Ascending aorta (tissue), 2 donors: ENCODE measurements at regions not wholly inside any gene's neighbourhood (a gene's known extent, or its start where the extent isn't known, plus 50 kb on each side); places are given as distances from the start of the nearest gene placed in this dataset.
"Not testable (repeated sequence)": the region's sequence is repeated elsewhere in the genome, so short reads cannot be mapped to it uniquely, and the experiment has no call there.

ENCODE experiments used
- DNase-seq, 2 donors: peaks; one replicate each; pipeline ENCODE4 v3.0.0-alpha.2; 2019; ENCODE audit warnings: low spot score in 2 of 2
- H3K27ac ChIP-seq, 2 donors: fragments of 200-600 bp; sonication (generic); one replicate each; pipeline ENCODE4 v1.5.1; 2016 to 2017; ENCODE audit warnings: mild to moderate bottlenecking in 1 of 2
- H3K27me3 ChIP-seq: fragments of 200-600 bp; sonication (generic); one replicate; pipeline ENCODE4 v1.5.1; 2017
- H3K36me3 ChIP-seq, 2 donors: fragments of 200-600 bp; sonication (generic); one replicate each; pipeline ENCODE4 v1.5.1; 2016
- H3K4me1 ChIP-seq, 2 donors: fragments of 200-600 bp; sonication (generic); one replicate each; pipeline ENCODE4 v1.5.1; 2016 to 2017; ENCODE audit warnings: mild to moderate bottlenecking in 1 of 2
- H3K4me3 ChIP-seq, 2 donors: fragments of 200-600 bp; sonication (generic); one replicate each; pipeline ENCODE4 v1.5.1; 2016 to 2017; ENCODE audit warnings: mild to moderate bottlenecking in 1 of 2
- H3K9me3 ChIP-seq, 2 donors: fragments of 200-600 bp; sonication (generic); one replicate each; pipeline ENCODE4 v1.5.1; 2016
- intact Hi-C: fragments of 100-400 bp; cut with DNase I; formaldehyde crosslinking; loops from one replicate; pipeline ENCODE4 v1.15.1; 2023

- H3K27me3 ChIP-seq, H3K4me3 ChIP-seq, H3K9me3 ChIP-seq, H3K27ac ChIP-seq, H3K36me3 ChIP-seq, intact Hi-C loops, DNase-seq, H3K4me1 ChIP-seq: not testable (repeated sequence)
These were observed 1687.7 kb downstream of the SPATA31A7 start for GRCh38 chr9:62877552-62877951.

GRCh38 chr9:62877987-62878386 is 1688.2 kb downstream of the SPATA31A7 start:
- H3K4me1 ChIP-seq, DNase-seq, H3K4me3 ChIP-seq, H3K36me3 ChIP-seq, intact Hi-C loops, H3K27me3 ChIP-seq, H3K9me3 ChIP-seq, H3K27ac ChIP-seq: not testable (repeated sequence)

- intact Hi-C loops, DNase-seq, H3K27ac ChIP-seq: not testable (repeated sequence)
These were observed 1690.6 kb downstream of the SPATA31A7 start for GRCh38 chr9:62880453-62880852.

GRCh38 chr9:62880971-62881370 is 1691.1 kb downstream of the SPATA31A7 start:
- H3K4me1 ChIP-seq, intact Hi-C loops, H3K9me3 ChIP-seq, H3K27ac ChIP-seq, H3K27me3 ChIP-seq, H3K36me3 ChIP-seq, DNase-seq, H3K4me3 ChIP-seq: not testable (repeated sequence)

More at GRCh38 chr9:62880453-62880852, 1690.6 kb downstream of the SPATA31A7 start:
- not testable (repeated sequence) for H3K4me3 ChIP-seq, H3K36me3 ChIP-seq, H3K27me3 ChIP-seq, H3K4me1 ChIP-seq, H3K9me3 ChIP-seq

GRCh38 chr9:62881811-62882210 is 1692.0 kb downstream of the SPATA31A7 start:
- H3K27me3 ChIP-seq, H3K27ac ChIP-seq, H3K4me1 ChIP-seq, DNase-seq, intact Hi-C loops, H3K9me3 ChIP-seq, H3K4me3 ChIP-seq, H3K36me3 ChIP-seq: not testable (repeated sequence)

- DNase-seq, H3K27ac ChIP-seq, H3K9me3 ChIP-seq, H3K4me1 ChIP-seq, H3K4me3 ChIP-seq, intact Hi-C loops, H3K27me3 ChIP-seq, H3K36me3 ChIP-seq: not testable (repeated sequence)
These were observed 1692.9 kb downstream of the SPATA31A7 start for GRCh38 chr9:62882717-62883116.

- H3K27ac ChIP-seq, H3K9me3 ChIP-seq, H3K4me1 ChIP-seq, H3K36me3 ChIP-seq, H3K27me3 ChIP-seq, H3K4me3 ChIP-seq, intact Hi-C loops, DNase-seq: not testable (repeated sequence)
These were observed 1706.9 kb downstream of the SPATA31A7 start for GRCh38 chr9:62896692-62897091.

- DNase-seq = peak in 1 of 2 donors; percentile 81
- H3K27me3 ChIP-seq, H3K36me3 ChIP-seq, H3K9me3 ChIP-seq, H3K4me1 ChIP-seq, intact Hi-C loops: not testable (repeated sequence)
- Histone ChIP-seq H3K27ac (peak overlapping the region; percentile 50 to 61), H3K4me3 (peak overlapping the region; percentile 39 to 54)
These were observed 1707.8 kb downstream of the SPATA31A7 start for GRCh38 chr9:62897411-62898225.

- intact Hi-C loops, H3K27ac ChIP-seq, H3K9me3 ChIP-seq, H3K4me3 ChIP-seq, H3K4me1 ChIP-seq, H3K27me3 ChIP-seq, H3K36me3 ChIP-seq: not testable (repeated sequence)
- peak in 1 of 2 donors; percentile 52 for DNase-seq
These were observed 1709.8 kb downstream of the SPATA31A7 start for GRCh38 chr9:62899666-62900065.

GRCh38 chr9:62904061-62904460 is 1714.2 kb downstream of the SPATA31A7 start:
- H3K4me3 ChIP-seq, intact Hi-C loops, H3K36me3 ChIP-seq, H3K4me1 ChIP-seq, H3K9me3 ChIP-seq, DNase-seq, H3K27me3 ChIP-seq, H3K27ac ChIP-seq: not testable (repeated sequence)

GRCh38 chr9:62905722-62906121 is 1715.9 kb downstream of the SPATA31A7 start:
- H3K27ac ChIP-seq, H3K4me3 ChIP-seq, H3K36me3 ChIP-seq, H3K27me3 ChIP-seq, H3K9me3 ChIP-seq, DNase-seq, intact Hi-C loops, H3K4me1 ChIP-seq: not testable (repeated sequence)

GRCh38 chr9:62907866-62908265 is 1718.0 kb downstream of the SPATA31A7 start:
- H3K36me3 ChIP-seq, H3K27ac ChIP-seq, intact Hi-C loops, H3K4me1 ChIP-seq, H3K27me3 ChIP-seq, H3K4me3 ChIP-seq, H3K9me3 ChIP-seq: not testable (repeated sequence)
- peak in 1 of 2 donors; percentile 58 for DNase-seq

GRCh38 chr9:62908271-62908670 is 1718.4 kb downstream of the SPATA31A7 start:
- H3K27me3 ChIP-seq, intact Hi-C loops, H3K4me1 ChIP-seq, H3K36me3 ChIP-seq, H3K4me3 ChIP-seq, H3K9me3 ChIP-seq, H3K27ac ChIP-seq: not testable (repeated sequence)
- peak in 1 of 2 donors; percentile 38 for DNase-seq

GRCh38 chr9:62909447-62909846 is 1719.6 kb downstream of the SPATA31A7 start:
- H3K27ac ChIP-seq, H3K27me3 ChIP-seq, H3K36me3 ChIP-seq, intact Hi-C loops, H3K4me1 ChIP-seq, H3K9me3 ChIP-seq, H3K4me3 ChIP-seq: not testable (repeated sequence)
- peak in 1 of 2 donors; percentile 41 for DNase-seq

- intact Hi-C loops, H3K27me3 ChIP-seq, H3K4me1 ChIP-seq, H3K9me3 ChIP-seq, H3K4me3 ChIP-seq, H3K36me3 ChIP-seq, DNase-seq, H3K27ac ChIP-seq: not testable (repeated sequence)
These were observed 1722.4 kb downstream of the SPATA31A7 start for GRCh38 chr9:62912278-62912677.
